Smooth muscle cell (in vitro differentiated cells): ENCODE measurements at regions not wholly inside any gene's neighbourhood (a gene's known extent, or its start where the extent isn't known, plus 50 kb on each side); places are given as distances from the start of the nearest gene placed in this dataset.
A peak's percentile ranks its signal among the peaks of the same experiment; 100 is the strongest.

Experiments
- DNase-seq: peaks from one replicate; lab custom pipeline; 2025; ENCODE audit not compliant: unreplicated experiment; lab: John Stamatoyannopoulos, UW
- H2AFZ ChIP-seq: fragments of 200-600 bp; sonication (generic); 2 replicates; pipeline ENCODE4 v1.6.0; 2016; ENCODE audit warnings: antibody characterized with exemption, low read depth, mild to moderate bottlenecking
- H3F3A ChIP-seq: fragments of 200-600 bp; sonication (generic); 2 replicates; pipeline ENCODE4 v1.6.0; 2017; ENCODE audit warnings: antibody characterized with exemption, low read depth
- H3K27ac ChIP-seq: fragments of 200-600 bp; sonication (generic); 2 replicates; pipeline ENCODE4 v1.5.1; 2016; ENCODE audit warnings: low read depth, mild to moderate bottlenecking
- H3K27me3 ChIP-seq: fragments of 200-600 bp; sonication (generic); 2 replicates; pipeline ENCODE4 v1.6.1; 2016; ENCODE audit warnings: low read depth, mild to moderate bottlenecking
- H3K36me3 ChIP-seq: fragments of 200-600 bp; sonication (generic); 2 replicates; pipeline ENCODE4 v1.5.1; 2016; ENCODE audit warnings: low read depth
- H3K4me1 ChIP-seq: fragments of 200-600 bp; sonication (generic); 2 replicates; pipeline ENCODE4 v1.5.1; 2016; ENCODE audit warnings: low read depth
- H3K4me2 ChIP-seq: fragments of 200-600 bp; sonication (generic); 2 replicates; pipeline ENCODE4 v1.6.0; 2016; ENCODE audit warnings: mild to moderate bottlenecking
- H3K4me3 ChIP-seq: fragments of 200-600 bp; sonication (generic); 2 replicates; pipeline ENCODE4 v1.5.1; 2016; ENCODE audit warnings: mild to moderate bottlenecking
- H3K79me2 ChIP-seq: fragments of 200-600 bp; sonication (generic); 2 replicates; pipeline ENCODE4 v1.6.0; 2016; ENCODE audit warnings: low read depth, mild to moderate bottlenecking
- H3K9ac ChIP-seq: fragments of 200-600 bp; sonication (generic); 2 replicates; pipeline ENCODE4 v1.6.0; 2016; ENCODE audit warnings: low read depth
- H3K9me3 ChIP-seq: fragments of 200-600 bp; sonication (generic); replicated peaks from 2 replicates; pipeline ENCODE4 v1.5.1; 2016; ENCODE audit warnings: low read depth
- H4K20me1 ChIP-seq: fragments of 200-600 bp; sonication (generic); 2 replicates; pipeline ENCODE4 v1.6.0; 2016; ENCODE audit warnings: low read depth
- CTCF ChIP-seq: fragments of 200-600 bp; sonication (generic); IDR thresholded peaks from 2 replicates; pipeline ENCODE4 v1.5.1; 2017; ENCODE audit warnings: borderline replicate concordance, mild to moderate bottlenecking, antibody characterized with exemption; ENCODE audit not compliant: insufficient read depth, poor library complexity, severe bottlenecking
- WGBS: methylation state at CpG from one replicate; pipeline ENCODE4 v1.1.7; 2016; ENCODE audit warnings: low lambda C conversion rate; 5-methylcytosine and 5-hydroxymethylcytosine counted together

- Histone ChIP-seq H3F3A (no peaks in the 10 kb centered on the region), H3K79me2 (no peaks in the 10 kb centered on the region), H3K36me3 (no peaks in the 10 kb centered on the region), H3K4me3 (no peak overlapping the region), H3K9me3 (no peaks in the 10 kb centered on the region), H3K27ac (no peak overlapping the region), H4K20me1 (no peaks in the 10 kb centered on the region), H3K4me2 (no peak overlapping the region), H3K9ac (no peak overlapping the region), H3K27me3 (no peaks in the 10 kb centered on the region), H3K4me1 (no peaks in the 10 kb centered on the region), H2AFZ (no peak overlapping the region)
- no peak for TF ChIP-seq CTCF
- DNase-seq: no peak
These were observed 241.3 kb downstream of the CXCL12 start for GRCh38 chr10:44143556-44143955.

GRCh38 chr10:44132361-44133289 lies 252.3 kb downstream of the CXCL12 start:
- no peaks in the 10 kb centered on the region for H3K27me3 ChIP-seq
- no peak overlapping the region for H3K4me3 ChIP-seq
- DNase-seq: no peak
- H3K9me3 ChIP-seq: no peaks in the 10 kb centered on the region
- H2AFZ ChIP-seq: no peak overlapping the region
- no peak overlapping the region for H3K27ac ChIP-seq
- H3K9ac ChIP-seq: no peak overlapping the region
- WGBS: 96% methylated on average over 11 of the region's 11 CpGs
- no peaks in the 10 kb centered on the region for H3K36me3 ChIP-seq
- H3K79me2 ChIP-seq: no peaks in the 10 kb centered on the region
- no peaks in the 10 kb centered on the region for H3K4me1 ChIP-seq
- H4K20me1 ChIP-seq: no peaks in the 10 kb centered on the region
- no peak for TF ChIP-seq CTCF
- H3K4me2 ChIP-seq: no peak overlapping the region
- H3F3A ChIP-seq: no peaks in the 10 kb centered on the region

- no peak for TF ChIP-seq CTCF
- H3K27ac ChIP-seq: peak overlapping the region; percentile 49
- 79% methylated on average over 5 of the region's 5 CpGs for WGBS
These were observed 258.6 kb downstream of the CXCL12 start for GRCh38 chr10:44126291-44126717.

GRCh38 chr10:44125879-44126278 lies 259.0 kb downstream of the CXCL12 start:
- no peak for DNase-seq
- no peak for TF ChIP-seq CTCF

More at GRCh38 chr10:44126291-44126717, 258.6 kb downstream of the CXCL12 start:
- no peak overlapping the region for H3K9ac ChIP-seq
- peak overlapping the region; percentile 58 for H3K4me2 ChIP-seq
- DNase-seq: no peak
- H3K4me3 ChIP-seq: no peak overlapping the region
- H3K79me2 ChIP-seq: no peaks in the 10 kb centered on the region
- no peaks in the 10 kb centered on the region for H3K9me3 ChIP-seq
- no peak overlapping the region for H2AFZ ChIP-seq
- no peaks in the 10 kb centered on the region for H3K27me3 ChIP-seq
- H3K4me1 ChIP-seq: peaks cover 5% of the 10 kb centered on the region
- H4K20me1 ChIP-seq: no peaks in the 10 kb centered on the region
- peaks cover 6% of the 10 kb centered on the region for H3F3A ChIP-seq
- H3K36me3 ChIP-seq: no peaks in the 10 kb centered on the region

More at GRCh38 chr10:44125879-44126278, 259.0 kb downstream of the CXCL12 start:
- H4K20me1 ChIP-seq: no peaks in the 10 kb centered on the region
- no peaks in the 10 kb centered on the region for H3K79me2 ChIP-seq
- no peak overlapping the region for H3K4me3 ChIP-seq
- peak overlapping the region; percentile 58 for H3K4me2 ChIP-seq
- no peaks in the 10 kb centered on the region for H3K36me3 ChIP-seq
- peak overlapping the region; percentile 49 for H3K27ac ChIP-seq
- no peak overlapping the region for H3K9ac ChIP-seq
- peaks cover 5% of the 10 kb centered on the region for H3K4me1 ChIP-seq
- H2AFZ ChIP-seq: no peak overlapping the region
- 60% methylated on average over 1 of the region's 1 CpG for WGBS
- no peaks in the 10 kb centered on the region for H3K27me3 ChIP-seq
- H3F3A ChIP-seq: peaks cover 6% of the 10 kb centered on the region
- H3K9me3 ChIP-seq: no peaks in the 10 kb centered on the region
